SK-N-SH (cell line): ENCODE measurements at regions not wholly inside any gene's neighbourhood (a gene's known extent, or its start where the extent isn't known, plus 50 kb on each side); places are given as distances from the start of the nearest gene placed in this dataset.

ENCODE experiments used
- CTCF ChIA-PET: fragments of 300-600, 350-600 bp; formaldehyde crosslinking; extraction: SDS; loops from one replicate; lab custom pipeline; 2021; lab: Yijun Ruan, JAX
- POLR2A ChIA-PET: fragments of 350-600 bp; sonication (Branson Sonifier 250); formaldehyde crosslinking; extraction: SDS; loops from one replicate; lab custom pipeline; 2020; ENCODE audit warnings: antibody characterized with exemption, inconsistent platforms; lab: Yijun Ruan, JAX
- DNase-seq: peaks from one replicate; pipeline ENCODE4 v3.0.0; 2012
- H2AFZ ChIP-seq: fragments of 200-600 bp; sonication (generic); 2 replicates; pipeline ENCODE4 v1.8.1; 2016; ENCODE audit warnings: antibody characterized with exemption, mild to moderate bottlenecking, low read depth
- H3F3A ChIP-seq: fragments of 200-600 bp; sonication (generic); replicated peaks from 2 replicates; pipeline ENCODE3; 2016; ENCODE audit warnings: antibody characterized with exemption, mild to moderate bottlenecking; ENCODE audit not compliant: insufficient read depth
- H3K27ac ChIP-seq, 2 experiments: fragments of 200-500 bp in 1 of 2; fragments of 200-600 bp in 1 of 2; sonication (Bioruptor generic) in 1 of 2; sonication (generic), shearing (Covaris generic) in 1 of 2; 2 replicates each; pipeline versions ENCODE4 v1.5.1 to v1.6.1; 2014 to 2016; ENCODE audit warnings: low read depth in 2 of 2, inconsistent platforms in 1 of 2, low read length in 1 of 2, mild to moderate bottlenecking in 1 of 2, mixed read lengths in 1 of 2
- H3K27me3 ChIP-seq: fragments of 200-600 bp; sonication (generic), shearing (Covaris generic); 2 replicates; pipeline ENCODE4 v1.6.1; 2016; ENCODE audit warnings: mixed run types; ENCODE audit not compliant: insufficient read depth
- H3K36me3 ChIP-seq, 2 experiments: fragments of 200-500 bp in 1 of 2; fragments of 200-600 bp in 1 of 2; sonication (Bioruptor generic) in 1 of 2; sonication (generic) in 1 of 2; replicated peaks in 1 of 2; 2 replicates each; pipeline versions ENCODE3 to v1.5.1; 2014 to 2016; ENCODE audit warnings: low read length in 1 of 2, mild to moderate bottlenecking in 1 of 2; ENCODE audit not compliant: insufficient read depth in 2 of 2, control insufficient read depth in 1 of 2
- H3K4me1 ChIP-seq, 2 experiments: fragments of 200-500 bp in 1 of 2; fragments of 200-600 bp in 1 of 2; sonication (Bioruptor generic) in 1 of 2; sonication (generic), shearing (Covaris generic) in 1 of 2; 2 replicates each; pipeline versions ENCODE4 v1.5.1 to v1.6.1; 2014 to 2016; ENCODE audit warnings: low read depth in 1 of 2, low read length in 1 of 2, mixed run types in 1 of 2; ENCODE audit not compliant: insufficient read depth in 2 of 2, control insufficient read depth in 1 of 2
- H3K4me2 ChIP-seq: fragments of 200-600 bp; sonication (generic), shearing (Covaris generic); 2 replicates; pipeline ENCODE4 v1.6.1; 2017; ENCODE audit warnings: mixed run types
- H3K4me3 ChIP-seq, 2 experiments: fragments of 200-500 bp in 1 of 2; fragments of 200-600 bp in 1 of 2; sonication (Bioruptor generic) in 1 of 2; sonication (generic), shearing (Covaris generic) in 1 of 2; 2 replicates each; pipeline versions ENCODE4 v1.5.1 to v1.8.1; 2014 to 2016; ENCODE audit warnings: low read depth in 2 of 2, inconsistent platforms in 1 of 2, low read length in 1 of 2, mild to moderate bottlenecking in 1 of 2, mixed read lengths in 1 of 2, moderate library complexity in 1 of 2
- H3K79me2 ChIP-seq: fragments of 200-600 bp; sonication (generic); 2 replicates; pipeline ENCODE4 v1.8.1; 2017; ENCODE audit warnings: mild to moderate bottlenecking; ENCODE audit not compliant: insufficient read depth
- H3K9ac ChIP-seq: fragments of 200-600 bp; sonication (generic); 2 replicates; pipeline ENCODE4 v1.6.1; 2017; ENCODE audit warnings: mixed run types
- H3K9me2 ChIP-seq: fragments of 200-600 bp; sonication (generic); 2 replicates; pipeline ENCODE4 v1.6.1; 2017; ENCODE audit warnings: mixed run types
- H3K9me3 ChIP-seq: fragments of 200-600 bp; sonication (generic); 2 replicates; pipeline ENCODE4 v1.6.1; 2017; ENCODE audit warnings: mixed run types, mild to moderate bottlenecking, moderate library complexity
- H4K20me1 ChIP-seq: fragments of 200-600 bp; sonication (generic); 2 replicates; pipeline ENCODE4 v1.6.1; 2017; ENCODE audit warnings: mild to moderate bottlenecking, mixed run types; ENCODE audit not compliant: insufficient read depth
- CTCF ChIP-seq: fragments of 200-600 bp; sonication (generic); IDR thresholded peaks from 2 replicates; pipeline ENCODE4 v1.6.1; 2017; ENCODE audit warnings: antibody characterized with exemption, mild to moderate bottlenecking, moderate library complexity
- ELF1 ChIP-seq: IDR thresholded peaks from 2 replicates; pipeline ENCODE4 v1.4.0; 2012
- EP300 ChIP-seq, 2 experiments: IDR thresholded peaks; 2 replicates each; pipeline versions ENCODE4 v1.4.0 to v1.6.1; 2012; ENCODE audit warnings: borderline replicate concordance in 1 of 2, low read depth in 1 of 2, low read length in 1 of 2
- FOSL2 ChIP-seq: IDR thresholded peaks from 2 replicates; pipeline ENCODE4 v1.4.0; 2012; ENCODE audit warnings: low read depth, mild to moderate bottlenecking, moderate library complexity, borderline replicate concordance
- FOXJ3 ChIP-seq: sonication (generic); formaldehyde crosslinking; IDR thresholded peaks from 2 replicates; pipeline ENCODE4 v1.5.1; 2020; ENCODE audit warnings: mild to moderate bottlenecking, missing genetic modification reagents
- GABPA ChIP-seq: IDR thresholded peaks from 2 replicates; pipeline ENCODE4 v1.4.0; 2012; ENCODE audit warnings: low read depth, mild to moderate bottlenecking
- GATA2 ChIP-seq: sonication (generic); formaldehyde crosslinking; IDR thresholded peaks from 2 replicates; pipeline ENCODE4 v1.5.0; 2020; ENCODE audit warnings: mild to moderate bottlenecking, missing genetic modification reagents
- IRF3 ChIP-seq: fragments of 150-350 bp; IDR thresholded peaks from 2 replicates; pipeline ENCODE4 v1.6.1; 2016; ENCODE audit warnings: mild to moderate bottlenecking, low read depth, low read length
- JUND ChIP-seq: IDR thresholded peaks from 2 replicates; pipeline ENCODE4 v1.4.0; 2012
- NRF1 ChIP-seq: IDR thresholded peaks from 2 replicates; pipeline ENCODE4 v1.6.1; 2012; ENCODE audit warnings: low read depth, mild to moderate bottlenecking, low read length
- POLR2AphosphoS5 ChIP-seq: IDR thresholded peaks from 2 replicates; pipeline ENCODE4 v1.6.1; 2012; ENCODE audit warnings: low read depth, low read length
- RFX5 ChIP-seq: IDR thresholded peaks from 2 replicates; pipeline ENCODE4 v1.6.1; 2012; ENCODE audit warnings: mild to moderate bottlenecking, improper control_type of control experiment, low read length
- RXRA ChIP-seq: IDR thresholded peaks from 2 replicates; pipeline ENCODE4 v1.4.0; 2012; ENCODE audit warnings: low read depth, mild to moderate bottlenecking, borderline replicate concordance
- SIN3A ChIP-seq: IDR thresholded peaks from 2 replicates; pipeline ENCODE4 v1.6.1; 2012; ENCODE audit warnings: low read depth, mild to moderate bottlenecking, low read length, moderate library complexity, borderline replicate concordance
- SMC3 ChIP-seq: IDR thresholded peaks from 2 replicates; pipeline ENCODE4 v1.6.1; 2012; ENCODE audit warnings: low read depth, low read length, improper control_type of control experiment
- TEAD4 ChIP-seq: IDR thresholded peaks from 2 replicates; pipeline ENCODE4 v1.4.0; 2012; ENCODE audit warnings: mild to moderate bottlenecking, borderline replicate concordance; ENCODE audit not compliant: insufficient read depth
- USF2 ChIP-seq: fragments of 150-350 bp; IDR thresholded peaks from 2 replicates; pipeline ENCODE4 v1.6.1; 2017; ENCODE audit warnings: antibody characterized with exemption, low read length, low read depth, borderline replicate concordance
- YY1 ChIP-seq: IDR thresholded peaks from 2 replicates; pipeline ENCODE4 v1.4.0; 2012; ENCODE audit warnings: low read depth, mild to moderate bottlenecking
- ZBTB33 ChIP-seq: IDR thresholded peaks from 2 replicates; pipeline ENCODE4 v1.4.0; 2012; ENCODE audit warnings: low read depth, borderline replicate concordance
- WGBS: methylation state at CpG from one replicate; pipeline ENCODE4 v1.1.6; 2017; ENCODE audit warnings: low lambda C conversion rate; 5-methylcytosine and 5-hydroxymethylcytosine counted together

- Histone ChIP-seq H3K4me2 (no peak overlapping the region), H3K9ac (no peak overlapping the region), H3K4me1 (no peaks in the 10 kb centered on the region), H3K4me3 (no peak overlapping the region), H2AFZ (no peak overlapping the region), H3K9me3 (no peaks in the 10 kb centered on the region), H3K9me2 (no peaks in the 10 kb centered on the region), H3F3A (no peaks in the 10 kb centered on the region), H3K27ac (no peak overlapping the region), H4K20me1 (no peaks in the 10 kb centered on the region), H3K27me3 (no peaks in the 10 kb centered on the region), H3K79me2 (no peaks in the 10 kb centered on the region), H3K36me3 (no peaks in the 10 kb centered on the region)
- CTCF ChIA-PET = interaction anchor here (1.0 to 1.4 kb wide), 2 partner anchors 10 to 75 kb away, joined by 3 read pairs; no protein-coding TSS in a partner anchor
- no peak for TF ChIP-seq EP300 (IDR thresholded peaks at IDR 0.05; ENCODE audit: borderline replicate concordance in 1 of 2, low read depth in 1 of 2, low read length in 1 of 2)
- TF ChIP-seq CTCF = no peak
- no peak for TF ChIP-seq IRF3
- no peak for TF ChIP-seq TEAD4
- no peak for TF ChIP-seq RFX5
- TF ChIP-seq GABPA = no peak
- TF ChIP-seq POLR2AphosphoS5 = no peak
- no peak for TF ChIP-seq USF2
- no peak for TF ChIP-seq FOXJ3 (CRISPR knock-in tag)
- TF ChIP-seq JUND = no peak
- no peak for TF ChIP-seq SMC3
- no peak for TF ChIP-seq SIN3A
- TF ChIP-seq RXRA = no peak
- TF ChIP-seq NRF1 = no peak
- no peak for TF ChIP-seq ELF1
- TF ChIP-seq FOSL2 = no peak
- 8% methylated on average over 4 of the region's 4 CpGs for WGBS
- POLR2A ChIA-PET = no interaction called here
- DNase-seq = no peak
Observed at GRCh38 chr4:64614276-64614675, 205.0 kb upstream of the TECRL start.

GRCh38 chr4:64613046-64613445 lies 203.8 kb upstream of the TECRL start:
- Histone ChIP-seq H2AFZ (no peak overlapping the region), H3K9ac (no peak overlapping the region), H3K9me3 (no peaks in the 10 kb centered on the region), H3F3A (no peaks in the 10 kb centered on the region), H4K20me1 (no peaks in the 10 kb centered on the region), H3K9me2 (no peaks in the 10 kb centered on the region), H3K4me1 (no peaks in the 10 kb centered on the region), H3K27ac (no peak overlapping the region), H3K27me3 (no peaks in the 10 kb centered on the region), H3K4me3 (no peak overlapping the region), H3K79me2 (no peaks in the 10 kb centered on the region), H3K4me2 (no peak overlapping the region), H3K36me3 (no peaks in the 10 kb centered on the region)
- ChIA-PET CTCF (interaction anchor here (1.0 kb wide), 1 partner anchor 74 kb away, joined by 3 read pairs; no protein-coding TSS in a partner anchor), POLR2A (no interaction called here)
- TF ChIP-seq ZBTB33 (no peak), GATA2 (no peak), IRF3 (no peak), YY1 (no peak), RFX5 (no peak)
- 18% methylated on average over 2 of the region's 2 CpGs for WGBS
- no peak for DNase-seq
